ENCODE measurements at regions not wholly inside any gene's neighbourhood (a gene's known extent, or its start where the extent isn't known, plus 50 kb on each side); places are given as distances from the start of the nearest gene placed in this dataset.

DNA sequence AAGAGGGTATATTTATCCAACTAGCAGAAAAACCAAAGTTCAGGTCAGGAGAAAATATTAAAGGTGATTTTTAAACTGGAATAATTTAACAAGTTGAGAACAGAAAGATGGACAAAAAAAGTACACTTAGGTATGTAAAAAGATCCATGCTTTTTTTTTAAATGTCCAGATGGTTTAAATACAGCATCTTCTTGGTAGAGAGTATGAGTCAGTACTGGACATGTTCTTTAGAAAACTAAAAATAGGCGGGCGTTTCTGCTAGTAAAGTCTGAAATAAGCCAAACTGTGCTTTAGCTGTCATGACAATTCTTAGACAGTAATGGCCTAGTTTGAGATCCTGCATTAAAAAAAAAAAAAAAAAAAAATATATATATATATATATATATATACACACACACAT is 255.9 kb upstream of the ST8SIA4 start:
- Histone ChIP-seq H3K4me3 (ENCODE audit: low read depth, low read length, poor library complexity, severe bottlenecking) (no peak overlapping the region), H3K4me1 (ENCODE audit: insufficient read depth, low read length, poor library complexity, severe bottlenecking) (no peaks in the 10 kb centered on the region), H3K36me3 (ENCODE audit: insufficient read depth, low read length, poor library complexity, severe bottlenecking) (no peaks in the 10 kb centered on the region), H3K27ac (ENCODE audit: low read depth, low read length, poor library complexity, severe bottlenecking) (no peak overlapping the region), H3K27me3 (replicated peaks; ENCODE audit: insufficient read depth, low read depth, low read length, poor library complexity) (no peaks in the 10 kb centered on the region), H3K9me3 (ENCODE audit: low read depth, low read length, poor library complexity, severe bottlenecking) (no peaks in the 10 kb centered on the region)
- ChIA-PET POLR2A (ENCODE audit: low non-redundant PET) (no interaction called here), CTCF (no interaction called here)
- no TSS peak for BruUV-seq (replicated peaks)
- TF ChIP-seq, protein P1, sequence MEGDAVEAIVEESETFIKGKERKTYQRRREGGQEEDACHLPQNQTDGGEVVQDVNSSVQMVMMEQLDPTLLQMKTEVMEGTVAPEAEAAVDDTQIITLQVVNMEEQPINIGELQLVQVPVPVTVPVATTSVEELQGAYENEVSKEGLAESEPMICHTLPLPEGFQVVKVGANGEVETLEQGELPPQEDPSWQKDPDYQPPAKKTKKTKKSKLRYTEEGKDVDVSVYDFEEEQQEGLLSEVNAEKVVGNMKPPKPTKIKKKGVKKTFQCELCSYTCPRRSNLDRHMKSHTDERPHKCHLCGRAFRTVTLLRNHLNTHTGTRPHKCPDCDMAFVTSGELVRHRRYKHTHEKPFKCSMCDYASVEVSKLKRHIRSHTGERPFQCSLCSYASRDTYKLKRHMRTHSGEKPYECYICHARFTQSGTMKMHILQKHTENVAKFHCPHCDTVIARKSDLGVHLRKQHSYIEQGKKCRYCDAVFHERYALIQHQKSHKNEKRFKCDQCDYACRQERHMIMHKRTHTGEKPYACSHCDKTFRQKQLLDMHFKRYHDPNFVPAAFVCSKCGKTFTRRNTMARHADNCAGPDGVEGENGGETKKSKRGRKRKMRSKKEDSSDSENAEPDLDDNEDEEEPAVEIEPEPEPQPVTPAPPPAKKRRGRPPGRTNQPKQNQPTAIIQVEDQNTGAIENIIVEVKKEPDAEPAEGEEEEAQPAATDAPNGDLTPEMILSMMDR (conservative IDR thresholded peaks at IDR 0.05; ENCODE audit: low read depth, low read length), result no peak
- intact Hi-C loops (cut with micrococcal nuclease; ENCODE audit: unreplicated experiment), result no loop called here
- no peak for DNase-seq (ENCODE audit: low spot score)

DNA sequence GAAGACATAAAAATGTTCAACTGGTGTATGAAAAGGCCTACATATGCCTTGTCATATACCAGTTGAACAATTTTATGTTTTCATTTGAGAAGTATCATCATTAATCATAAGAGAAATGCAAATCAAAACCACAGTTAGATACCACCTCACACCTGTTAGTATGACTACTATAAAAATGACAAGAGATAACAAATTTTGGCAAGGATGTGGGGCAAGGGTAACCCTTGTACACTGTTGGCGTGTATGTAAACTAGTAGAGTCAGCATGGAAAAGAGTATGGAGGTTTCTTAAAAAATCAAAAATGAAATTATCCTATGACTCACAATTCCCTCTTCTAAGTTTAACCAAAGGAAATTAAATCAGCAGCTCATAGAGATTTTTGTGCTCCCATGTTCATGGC is 250.4 kb upstream of the ST8SIA4 start:
- intact Hi-C loops (cut with micrococcal nuclease; ENCODE audit: unreplicated experiment), result no loop called here
- ChIA-PET CTCF (no interaction called here), POLR2A (ENCODE audit: low non-redundant PET) (no interaction called here)
- no peak for DNase-seq (ENCODE audit: low spot score)
- TF ChIP-seq, protein P1 (conservative IDR thresholded peaks at IDR 0.05; ENCODE audit: low read depth, low read length), result no peak
- TF ChIP-seq EZH2 (IDR thresholded peaks at IDR 0.05; ENCODE audit: borderline replicate concordance, low read depth, low read length, poor library complexity, severe bottlenecking), result no peak
- no peak overlapping the region for H3K27ac ChIP-seq (ENCODE audit: low read depth, low read length, poor library complexity, severe bottlenecking)
- no peak overlapping the region for H3K4me3 ChIP-seq (ENCODE audit: low read depth, low read length, poor library complexity, severe bottlenecking)
- H3K27me3 ChIP-seq (replicated peaks; ENCODE audit: insufficient read depth, low read depth, low read length, poor library complexity), result no peaks in the 10 kb centered on the region
- BruUV-seq (replicated peaks), result no TSS peak
- no peaks in the 10 kb centered on the region for H3K9me3 ChIP-seq (ENCODE audit: low read depth, low read length, poor library complexity, severe bottlenecking)
- H3K36me3 ChIP-seq (ENCODE audit: insufficient read depth, low read length, poor library complexity, severe bottlenecking), result no peaks in the 10 kb centered on the region
- H3K4me1 ChIP-seq (ENCODE audit: insufficient read depth, low read length, poor library complexity, severe bottlenecking), result no peaks in the 10 kb centered on the region

DNA sequence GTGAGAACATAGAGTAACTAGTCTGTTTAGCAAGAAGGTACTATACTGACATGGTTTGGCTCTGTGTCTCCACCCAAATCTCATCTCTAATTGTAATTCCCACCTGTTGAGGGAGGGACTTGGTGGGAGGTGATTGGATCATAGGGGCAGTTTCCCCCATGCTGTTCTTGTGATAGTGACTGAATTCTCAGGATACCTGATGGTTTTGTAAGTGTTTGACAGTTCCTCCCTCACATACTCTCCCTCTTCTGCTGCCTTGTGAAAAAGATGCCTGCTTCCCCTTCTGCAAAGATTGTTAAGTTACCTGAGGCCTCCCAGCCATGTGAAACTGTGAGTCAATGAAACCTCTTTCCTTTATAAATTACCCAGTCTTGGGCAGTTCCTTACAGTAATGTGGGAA is 240.4 kb upstream of the ST8SIA4 start:
- Histone ChIP-seq H3K9me3 (ENCODE audit: low read depth, low read length, poor library complexity, severe bottlenecking) (no peaks in the 10 kb centered on the region), H3K27ac (ENCODE audit: low read depth, low read length, poor library complexity, severe bottlenecking) (no peak overlapping the region), H3K4me3 (ENCODE audit: low read depth, low read length, poor library complexity, severe bottlenecking) (no peak overlapping the region), H3K4me1 (ENCODE audit: insufficient read depth, low read length, poor library complexity, severe bottlenecking) (no peaks in the 10 kb centered on the region), H3K36me3 (ENCODE audit: insufficient read depth, low read length, poor library complexity, severe bottlenecking) (no peaks in the 10 kb centered on the region), H3K27me3 (replicated peaks; ENCODE audit: insufficient read depth, low read depth, low read length, poor library complexity) (peaks cover 12% of the 10 kb centered on the region)
- DNase-seq (ENCODE audit: low spot score), result no peak
- intact Hi-C loops (cut with micrococcal nuclease; ENCODE audit: unreplicated experiment), result loop anchor here (10.0 kb wide), 1 partner anchor 369 kb away; no protein-coding TSS in a partner anchor
- no TSS peak for BruUV-seq (replicated peaks)
- POLR2A ChIA-PET (ENCODE audit: low non-redundant PET), result no interaction called here
- CTCF ChIA-PET, result no interaction called here
- TF ChIP-seq, protein P1 (conservative IDR thresholded peaks at IDR 0.05; ENCODE audit: low read depth, low read length), result no peak
- no peak for TF ChIP-seq EZH2 (IDR thresholded peaks at IDR 0.05; ENCODE audit: borderline replicate concordance, low read depth, low read length, poor library complexity, severe bottlenecking)

Measured in A673 (cell line).